ENCODE measurements at regions not wholly inside any gene's neighbourhood (a gene's known extent, or its start where the extent isn't known, plus 50 kb on each side); places are given as distances from the start of the nearest gene placed in this dataset.

DNA sequence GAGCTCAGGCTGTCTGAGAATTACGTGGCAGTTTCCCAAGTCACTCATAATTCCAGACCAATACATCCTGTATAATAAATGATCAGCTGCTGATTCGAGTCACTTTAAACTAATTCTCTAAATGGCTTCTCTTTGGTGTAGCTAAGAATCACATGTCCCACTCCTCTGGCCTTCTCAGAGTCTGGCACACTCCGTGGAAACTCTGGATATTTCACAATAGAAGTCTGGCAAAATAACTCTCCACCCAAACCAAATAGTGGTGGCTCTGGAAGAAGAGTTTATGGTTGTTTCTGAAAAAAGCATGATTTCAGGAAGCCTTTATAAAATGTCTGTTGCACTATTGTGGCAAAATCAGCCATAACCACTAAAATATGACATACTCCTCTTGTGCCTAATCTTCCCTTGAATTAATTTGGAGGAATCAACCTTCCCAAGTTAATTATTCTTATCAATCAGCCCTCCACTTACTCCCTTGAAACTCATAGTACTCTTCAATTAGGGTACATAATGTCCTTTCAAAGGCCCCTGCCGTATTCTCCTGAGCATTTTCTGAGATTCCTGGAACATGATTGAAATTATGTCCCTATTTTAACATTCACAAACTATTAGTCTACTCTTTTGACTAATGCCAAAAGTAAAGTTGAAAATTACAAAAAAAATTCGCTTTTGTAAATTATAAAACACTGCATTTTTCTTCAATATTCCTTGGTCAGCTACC lies 991.6 kb downstream of the FAT4 start:
- H4K20me1 ChIP-seq = no peaks in the 10 kb centered on the region
- H3K4me2 ChIP-seq = no peak overlapping the region
- no peaks in the 10 kb centered on the region for H3K36me3 ChIP-seq
- H3K9me3 ChIP-seq = 0 out of 2 replicates have a peak, but pooled peaks cover under 1% of the 10 kb centered on the region
- no peaks in the 10 kb centered on the region for H3K27me3 ChIP-seq
- no peak overlapping the region for H3K4me3 ChIP-seq
- no peak overlapping the region for H3K9ac ChIP-seq
- no peak for TF ChIP-seq Cebpa-rat (IDR thresholded peaks at IDR 0.05)
- no peak overlapping the region for H3K27ac ChIP-seq
- H3K4me1 ChIP-seq = no peaks in the 10 kb centered on the region

DNA sequence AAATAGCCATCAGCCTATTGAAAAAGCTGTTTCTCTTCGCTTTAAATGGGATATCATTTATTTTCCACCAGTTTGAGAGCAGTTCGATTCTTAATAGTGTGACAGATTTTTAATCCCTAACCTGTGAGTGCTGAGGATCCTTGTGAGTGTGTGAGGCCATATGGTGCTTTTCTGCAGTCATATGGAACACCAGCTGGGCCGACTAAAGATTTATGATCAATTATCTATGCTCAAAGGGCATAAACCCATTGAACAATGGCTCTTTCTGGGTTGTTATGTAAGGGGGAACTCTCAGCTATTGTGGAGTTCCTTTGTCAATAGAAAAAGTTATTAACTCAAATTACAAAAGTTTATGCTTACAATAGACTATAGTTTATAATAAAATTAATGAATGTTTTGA lies 1003.6 kb downstream of the FAT4 start:
- Histone ChIP-seq H3K27ac (no peak overlapping the region), H3K9ac (no peak overlapping the region), H3K9me3 (no peaks in the 10 kb centered on the region), H3K4me3 (no peak overlapping the region), H4K20me1 (no peaks in the 10 kb centered on the region), H3K36me3 (no peaks in the 10 kb centered on the region), H3K27me3 (no peaks in the 10 kb centered on the region), H3K4me1 (no peaks in the 10 kb centered on the region), H3K4me2 (no peak overlapping the region)
- no peak for TF ChIP-seq Cebpa-rat (IDR thresholded peaks at IDR 0.05)

DNA sequence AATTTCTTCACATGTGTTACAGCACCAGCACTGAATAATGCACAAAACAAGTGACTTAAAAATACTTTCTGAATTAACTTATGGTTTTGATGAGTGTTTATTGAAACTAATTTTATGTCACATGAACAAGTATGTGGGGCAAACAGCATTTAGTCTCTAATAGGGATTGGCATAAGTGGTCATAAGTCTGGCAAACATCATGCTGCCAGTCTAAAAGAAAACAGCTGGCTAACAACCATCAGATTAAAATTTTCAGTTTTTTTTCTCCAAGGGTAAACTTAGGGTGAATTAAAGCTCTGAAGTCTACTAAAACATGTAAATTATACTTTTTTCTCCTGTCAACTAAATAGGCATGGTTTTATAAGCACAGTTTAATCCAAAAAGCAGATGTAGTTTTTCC lies 1014.2 kb downstream of the FAT4 start:
- Histone ChIP-seq H3K4me1 (no peaks in the 10 kb centered on the region), H3K27me3 (no peaks in the 10 kb centered on the region), H3K27ac (no peak overlapping the region), H3K4me3 (no peak overlapping the region), H3K4me2 (no peak overlapping the region), H3K9ac (no peak overlapping the region), H4K20me1 (no peaks in the 10 kb centered on the region), H3K9me3 (no peaks in the 10 kb centered on the region), H3K36me3 (no peaks in the 10 kb centered on the region)
- TF ChIP-seq Cebpa-rat (IDR thresholded peaks at IDR 0.05) = no peak

DNA sequence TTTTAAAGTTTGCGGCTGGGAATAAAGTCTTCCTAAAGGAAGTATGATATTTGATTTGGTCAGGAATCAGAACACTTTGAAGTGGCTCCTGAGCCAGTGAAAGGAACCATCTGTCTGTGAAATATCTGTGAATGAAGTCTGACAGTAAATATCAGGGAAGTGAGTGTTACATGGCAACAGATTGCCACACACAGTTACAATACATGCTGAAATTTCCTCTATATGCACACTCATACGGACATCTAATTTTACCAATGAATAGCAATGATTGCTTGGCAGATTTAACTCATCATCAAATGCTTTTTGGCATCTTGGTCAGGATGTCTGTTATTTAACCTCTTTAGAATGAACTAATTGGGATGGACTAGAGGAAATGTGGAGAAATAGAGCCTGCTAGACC lies 1023.8 kb downstream of the FAT4 start:
- Histone ChIP-seq H3K4me3 (no peak overlapping the region), H4K20me1 (no peaks in the 10 kb centered on the region), H3K9ac (no peak overlapping the region), H3K4me1 (no peaks in the 10 kb centered on the region), H3K9me3 (no peaks in the 10 kb centered on the region), H3K27me3 (no peaks in the 10 kb centered on the region), H3K27ac (no peak overlapping the region), H3K36me3 (no peaks in the 10 kb centered on the region), H3K4me2 (no peak overlapping the region)
- no peak for TF ChIP-seq Cebpa-rat (IDR thresholded peaks at IDR 0.05)

DNA sequence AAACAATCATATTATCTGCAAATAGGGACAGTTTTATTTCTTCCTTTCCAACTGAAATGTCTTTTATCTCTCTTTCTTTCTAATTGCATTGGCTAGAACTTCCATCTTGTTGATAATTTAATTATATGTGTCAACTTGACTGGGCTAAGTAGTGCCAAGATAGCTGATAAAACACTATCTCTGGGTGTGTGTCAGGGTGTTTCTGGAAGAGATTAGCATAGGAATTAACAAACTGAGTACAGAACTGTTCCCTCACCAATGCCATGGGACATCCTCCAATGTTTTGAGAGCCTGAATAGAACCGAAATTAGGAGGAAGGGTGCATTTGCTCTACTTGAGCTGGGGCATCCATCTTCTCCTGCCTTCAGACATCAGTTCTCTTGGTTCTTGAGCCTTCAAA lies 1027.2 kb downstream of the FAT4 start:
- no peak overlapping the region for H3K9ac ChIP-seq
- no peak for TF ChIP-seq Cebpa-rat (IDR thresholded peaks at IDR 0.05)
- H3K4me2 ChIP-seq = no peak overlapping the region
- H3K27me3 ChIP-seq = no peaks in the 10 kb centered on the region
- no peak overlapping the region for H3K4me3 ChIP-seq
- no peak overlapping the region for H3K27ac ChIP-seq
- H3K36me3 ChIP-seq = no peaks in the 10 kb centered on the region
- no peaks in the 10 kb centered on the region for H3K9me3 ChIP-seq
- no peaks in the 10 kb centered on the region for H4K20me1 ChIP-seq
- no peaks in the 10 kb centered on the region for H3K4me1 ChIP-seq

DNA sequence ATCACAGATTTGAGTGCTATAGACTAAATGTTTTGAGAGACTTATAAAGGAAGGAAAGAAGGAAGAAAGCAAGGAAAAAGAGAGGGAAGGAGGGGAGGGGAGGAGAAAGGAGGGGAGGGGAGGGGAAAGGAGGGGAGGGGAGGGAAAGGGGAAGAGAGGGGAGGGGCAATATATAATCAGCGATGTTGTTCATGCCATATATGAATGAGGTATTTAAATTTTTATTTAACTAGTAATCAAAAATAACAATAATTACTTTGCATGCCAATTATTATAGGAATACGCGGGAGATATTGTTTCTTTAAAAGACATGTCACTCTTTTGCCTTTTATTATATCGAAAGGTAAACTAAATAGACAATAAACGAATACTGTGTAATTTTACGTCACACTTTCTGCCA lies 1029.7 kb downstream of the FAT4 start:
- Histone ChIP-seq H3K4me2 (no peak overlapping the region), H4K20me1 (no peaks in the 10 kb centered on the region), H3K9me3 (no peaks in the 10 kb centered on the region), H3K36me3 (no peaks in the 10 kb centered on the region), H3K27me3 (no peaks in the 10 kb centered on the region), H3K4me1 (no peaks in the 10 kb centered on the region), H3K27ac (no peak overlapping the region), H3K9ac (no peak overlapping the region), H3K4me3 (no peak overlapping the region)
- no peak for TF ChIP-seq Cebpa-rat (IDR thresholded peaks at IDR 0.05)

DNA sequence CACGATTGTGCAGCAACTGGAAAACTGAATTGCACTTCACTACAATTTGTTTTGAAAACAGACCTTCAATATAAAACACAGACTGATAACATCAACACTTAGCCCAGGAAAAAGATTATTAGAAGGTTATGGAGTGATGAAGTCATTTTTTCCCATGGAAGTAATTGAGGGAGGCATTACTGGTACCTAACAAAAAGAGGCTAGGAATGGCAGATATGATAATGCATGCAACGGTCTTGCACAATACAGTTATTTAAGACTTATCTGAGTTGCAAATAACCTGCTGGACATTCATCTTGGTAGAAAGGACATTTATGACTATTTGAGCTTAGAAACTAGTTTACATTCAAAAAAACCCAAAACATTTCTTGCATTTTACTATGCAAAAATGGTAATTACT lies 1031.9 kb downstream of the FAT4 start:
- H4K20me1 ChIP-seq = no peaks in the 10 kb centered on the region
- no peak overlapping the region for H3K27ac ChIP-seq
- H3K36me3 ChIP-seq = no peaks in the 10 kb centered on the region
- no peak overlapping the region for H3K4me2 ChIP-seq
- no peaks in the 10 kb centered on the region for H3K4me1 ChIP-seq
- no peak overlapping the region for H3K9ac ChIP-seq
- H3K27me3 ChIP-seq = no peaks in the 10 kb centered on the region
- no peak for TF ChIP-seq Cebpa-rat (IDR thresholded peaks at IDR 0.05)
- no peak overlapping the region for H3K4me3 ChIP-seq
- no peaks in the 10 kb centered on the region for H3K9me3 ChIP-seq

DNA sequence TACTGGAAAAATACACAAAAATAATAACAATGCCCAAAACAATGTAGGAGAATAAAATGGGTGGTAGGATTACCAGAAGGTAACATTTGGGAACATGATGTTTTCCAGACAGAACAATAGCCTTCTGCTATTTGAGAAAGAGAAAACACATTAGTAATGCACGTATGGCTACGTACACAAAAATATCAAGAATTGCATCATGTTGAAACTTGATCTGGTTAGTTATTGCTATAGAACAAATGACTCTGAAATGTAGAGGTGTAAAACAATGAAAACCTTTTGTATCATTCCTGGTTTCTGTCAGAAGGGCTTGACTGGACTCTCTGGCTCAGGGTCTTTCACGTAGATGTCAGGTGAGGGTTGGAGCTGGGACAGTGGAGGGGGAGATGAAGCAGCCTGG lies 1040.0 kb downstream of the FAT4 start:
- Histone ChIP-seq H3K9ac (no peak overlapping the region), H3K27me3 (no peaks in the 10 kb centered on the region), H3K27ac (no peak overlapping the region), H3K4me1 (no peaks in the 10 kb centered on the region), H3K4me2 (no peak overlapping the region), H3K4me3 (no peak overlapping the region), H3K36me3 (no peaks in the 10 kb centered on the region), H3K9me3 (no peaks in the 10 kb centered on the region), H4K20me1 (no peaks in the 10 kb centered on the region)
- TF ChIP-seq Cebpa-rat (IDR thresholded peaks at IDR 0.05) = no peak

DNA sequence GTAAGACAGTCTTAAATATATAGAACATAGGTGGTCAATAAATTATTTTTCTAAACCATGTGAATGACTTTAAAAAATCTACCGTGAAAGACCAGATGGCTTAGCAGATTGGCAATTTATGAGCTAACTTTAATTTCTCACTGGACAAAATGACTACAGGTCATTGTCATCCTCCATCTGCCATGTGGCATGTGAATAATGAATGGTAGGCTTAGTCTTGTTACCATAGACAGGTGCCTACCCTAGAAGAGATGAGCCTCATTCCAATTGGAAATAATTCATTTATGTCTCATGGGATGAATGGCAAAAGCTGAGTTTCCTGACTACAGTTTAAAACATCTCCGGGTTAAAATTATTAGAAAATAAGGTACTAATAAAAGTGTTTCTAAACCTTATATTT lies 1043.3 kb downstream of the FAT4 start:
- no peaks in the 10 kb centered on the region for H3K9me3 ChIP-seq
- no peak overlapping the region for H3K9ac ChIP-seq
- H3K4me1 ChIP-seq = no peaks in the 10 kb centered on the region
- no peak overlapping the region for H3K27ac ChIP-seq
- no peak overlapping the region for H3K4me3 ChIP-seq
- no peaks in the 10 kb centered on the region for H3K27me3 ChIP-seq
- no peak for TF ChIP-seq Cebpa-rat (IDR thresholded peaks at IDR 0.05)
- H3K36me3 ChIP-seq = no peaks in the 10 kb centered on the region
- no peaks in the 10 kb centered on the region for H4K20me1 ChIP-seq
- H3K4me2 ChIP-seq = no peak overlapping the region

DNA sequence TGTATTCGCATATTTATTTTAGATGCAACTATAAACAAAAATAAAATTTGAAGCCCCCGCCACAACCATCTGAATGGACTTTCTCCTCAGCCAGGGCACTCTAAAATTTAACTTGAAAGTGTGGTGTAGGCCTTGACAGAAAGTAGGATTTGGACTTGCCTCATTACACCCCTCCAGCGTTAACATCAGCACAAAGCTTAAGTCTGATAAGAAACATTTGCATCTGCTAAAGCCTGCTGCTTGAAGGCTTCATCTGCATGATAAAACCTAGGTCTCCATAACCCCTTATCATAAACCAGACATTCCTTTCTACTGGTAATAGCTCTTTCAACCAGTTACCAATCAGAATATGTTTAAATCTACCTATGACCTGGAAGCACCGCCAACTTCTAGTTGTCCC lies 1046.5 kb downstream of the FAT4 start:
- no peak overlapping the region for H3K4me3 ChIP-seq
- H3K36me3 ChIP-seq = no peaks in the 10 kb centered on the region
- no peak overlapping the region for H3K27ac ChIP-seq
- H3K9ac ChIP-seq = no peak overlapping the region
- no peaks in the 10 kb centered on the region for H3K4me1 ChIP-seq
- H3K27me3 ChIP-seq = no peaks in the 10 kb centered on the region
- H3K4me2 ChIP-seq = no peak overlapping the region
- H4K20me1 ChIP-seq = no peaks in the 10 kb centered on the region
- TF ChIP-seq Cebpa-rat (IDR thresholded peaks at IDR 0.05) = no peak
- no peaks in the 10 kb centered on the region for H3K9me3 ChIP-seq

Data from BLaER1 (cell line).